Common myeloid progenitor, CD34-positive (primary cell): ENCODE measurements at regions not wholly inside any gene's neighbourhood (a gene's known extent, or its start where the extent isn't known, plus 50 kb on each side); places are given as distances from the start of the nearest gene placed in this dataset.

Experiments used
- CTCF ChIA-PET: fragments of 350-600 bp; sonication (Branson Sonifier 250); formaldehyde crosslinking; loops from one replicate; lab custom pipeline; 2021; ENCODE audit warnings: antibody characterized with exemption; lab: Charles Lee
- POLR2A ChIA-PET: fragments of 350-600 bp; sonication (Branson Sonifier 250); formaldehyde crosslinking; loops from one replicate; lab custom pipeline; 2021; ENCODE audit warnings: antibody characterized with exemption; lab: Charles Lee
- DNase-seq, 3 donors: peaks; one replicate each; pipeline versions ENCODE4 v3.0.0 to v3.0.0-alpha.2; 2013
- H3K27ac ChIP-seq, 2 experiments: 1 replicate in 1 of 2; 2 replicates in 1 of 2; pipeline ENCODE4 v1.7.0; 2013; ENCODE audit warnings: inconsistent platforms in 2 of 2, low read length in 2 of 2, mild to moderate bottlenecking in 2 of 2, low read depth in 1 of 2, moderate library complexity in 1 of 2; ENCODE audit not compliant: severe bottlenecking in 2 of 2, insufficient read depth in 1 of 2, poor library complexity in 1 of 2
- H3K27me3 ChIP-seq, 5 experiments: replicated peaks in 2 of 5; 1 replicate in 3 of 5; 2 replicates in 2 of 5; pipeline versions ENCODE4 v1.6.1 to v1.7.0; 2013; ENCODE audit warnings: low read length in 4 of 5, mild to moderate bottlenecking in 2 of 5, moderate library complexity in 2 of 5, inconsistent platforms in 1 of 5; ENCODE audit not compliant: insufficient read depth in 5 of 5, control insufficient read depth in 4 of 5
- H3K36me3 ChIP-seq, 4 experiments: 1 replicate in 2 of 4; 2 replicates in 2 of 4; pipeline versions ENCODE4 v1.6.1 to v1.7.0; 2013; ENCODE audit warnings: low read length in 3 of 4, control low read depth in 1 of 4, mild to moderate bottlenecking in 1 of 4; ENCODE audit not compliant: control insufficient read depth in 4 of 4, insufficient read depth in 4 of 4
- H3K4me1 ChIP-seq, 4 experiments: 1 replicate in 3 of 4; 2 replicates in 1 of 4; pipeline versions ENCODE4 v1.6.1 to v1.7.1; 2013; ENCODE audit warnings: low read length in 3 of 4, mild to moderate bottlenecking in 3 of 4, control low read depth in 1 of 4, inconsistent platforms in 1 of 4, moderate library complexity in 1 of 4; ENCODE audit not compliant: control insufficient read depth in 4 of 4, insufficient read depth in 4 of 4; ENCODE audit errors: control extremely low read depth in 1 of 4
- H3K4me3 ChIP-seq, 7 experiments: 1 replicate in 4 of 7; 2 replicates in 3 of 7; pipeline versions ENCODE4 v1.5.1 to v1.7.0; 2013; ENCODE audit warnings: mild to moderate bottlenecking in 7 of 7, low read length in 6 of 7, moderate library complexity in 6 of 7, inconsistent platforms in 2 of 7, low read depth in 2 of 7, control low read depth in 1 of 7; ENCODE audit not compliant: insufficient read depth in 4 of 7, control insufficient read depth in 1 of 7; ENCODE audit errors: extremely low read depth in 1 of 7
- H3K9me3 ChIP-seq, 5 experiments: 1 replicate in 4 of 5; 2 replicates in 1 of 5; pipeline versions ENCODE4 v1.6.1 to v1.7.1; 2013; ENCODE audit warnings: low read length in 4 of 5, mild to moderate bottlenecking in 2 of 5, inconsistent platforms in 1 of 5, low read depth in 1 of 5, moderate library complexity in 1 of 5; ENCODE audit not compliant: control insufficient read depth in 4 of 5, insufficient read depth in 2 of 5; ENCODE audit errors: control extremely low read depth in 1 of 5
- WGBS: methylation state at CpG from one replicate; pipeline ENCODE4 v1.1.5; 2013; ENCODE audit not compliant: insufficient coverage; 5-methylcytosine and 5-hydroxymethylcytosine counted together

GRCh38 chrX:35040871-35041270 lies 98.3 kb downstream of the FAM47B start:
- CTCF ChIA-PET, result interaction anchor here (0.6 kb wide), 1 partner anchor 129 kb away, joined by 3 read pairs; no protein-coding TSS in a partner anchor
- H3K27ac ChIP-seq, result no peak overlapping the region
- DNase-seq, result no peak
- H3K9me3 ChIP-seq, result no peaks in the 10 kb centered on the region
- H3K4me3 ChIP-seq, result no peak overlapping the region
- no peaks in the 10 kb centered on the region for H3K4me1 ChIP-seq
- WGBS, result no CpG with 5 or more reads among the region's 1 CpG
- POLR2A ChIA-PET, result no interaction called here
- H3K36me3 ChIP-seq, result no peaks in the 10 kb centered on the region
- no peaks in the 10 kb centered on the region for H3K27me3 ChIP-seq

- 53% methylated on average over 3 of the region's 4 CpGs for WGBS
- Histone ChIP-seq H3K27ac (no peak overlapping the region), H3K27me3 (peaks cover 0 to 2% (median 0%) of the 10 kb centered on the region in 5 experiments), H3K36me3 (no peaks in the 10 kb centered on the region), H3K9me3 (no peaks in the 10 kb centered on the region), H3K4me1 (no peaks in the 10 kb centered on the region), H3K4me3 (no peak overlapping the region)
- ChIA-PET CTCF (no interaction called here), POLR2A (no interaction called here)
- DNase-seq, result no peak
Measured at GRCh38 chrX:35046660-35047296, 104.2 kb downstream of the FAM47B start.

- CTCF ChIA-PET, result no interaction called here
- peaks cover 0 to 2% (median 0%) of the 10 kb centered on the region in 5 experiments for H3K9me3 ChIP-seq
- POLR2A ChIA-PET, result no interaction called here
- no peaks in the 10 kb centered on the region for H3K27me3 ChIP-seq
- H3K27ac ChIP-seq, result no peak overlapping the region
- whole genome bisulfite sequencing, result 100% methylated on average over 1 of the region's 1 CpG
- no peak for DNase-seq
- no peaks in the 10 kb centered on the region for H3K36me3 ChIP-seq
- no peaks in the 10 kb centered on the region for H3K4me1 ChIP-seq
- no peak overlapping the region for H3K4me3 ChIP-seq
Measured at GRCh38 chrX:35076061-35076460, 133.5 kb downstream of the FAM47B start.

DNA sequence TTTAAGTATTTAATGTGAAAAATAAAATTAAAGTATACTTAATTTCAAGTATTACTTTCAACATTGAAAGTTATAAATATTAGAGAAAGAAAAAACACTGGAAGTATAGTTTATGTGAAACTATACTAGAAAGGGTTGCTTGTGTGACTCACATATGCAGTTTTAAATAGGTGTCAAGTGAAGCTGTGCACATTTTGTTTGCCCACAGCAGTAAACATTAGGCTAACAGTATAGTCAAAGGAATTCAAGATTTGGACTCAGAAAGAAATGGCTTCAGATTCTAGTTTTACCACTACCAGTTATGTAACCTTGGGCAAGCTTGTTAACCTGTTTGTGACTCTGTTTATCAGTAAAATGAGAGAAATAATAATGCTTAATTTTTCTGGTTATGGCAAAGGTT lies 148.2 kb downstream of the FAM47B start:
- DNase-seq, result no peak
- no peak overlapping the region for H3K4me3 ChIP-seq
- ChIA-PET POLR2A (no interaction called here), CTCF (no interaction called here)
- H3K4me1 ChIP-seq, result no peaks in the 10 kb centered on the region
- peaks cover 0 to 1% (median 0%) of the 10 kb centered on the region in 5 experiments for H3K9me3 ChIP-seq
- no peaks in the 10 kb centered on the region for H3K27me3 ChIP-seq
- no peaks in the 10 kb centered on the region for H3K36me3 ChIP-seq
- H3K27ac ChIP-seq, result no peak overlapping the region

DNA sequence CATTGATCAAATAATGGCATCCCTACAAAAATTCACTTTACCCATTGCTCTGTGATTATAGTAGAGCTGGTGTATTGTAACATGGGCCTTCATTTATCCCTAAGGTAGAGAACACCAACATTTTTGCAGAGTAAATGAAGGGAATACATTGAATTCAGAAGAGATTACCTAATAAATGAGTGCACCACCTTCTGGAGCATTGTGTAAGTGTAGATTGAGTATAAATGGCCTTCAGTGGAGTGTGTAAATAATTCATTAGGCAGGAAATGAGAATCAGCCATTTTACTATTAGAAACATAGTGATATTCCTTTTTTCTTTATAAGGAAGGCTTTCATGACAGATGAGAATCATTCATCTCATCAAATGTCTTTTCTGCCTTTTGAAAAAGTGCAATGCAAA lies 155.8 kb downstream of the FAM47B start:
- Histone ChIP-seq H3K27ac (no peak overlapping the region), H3K27me3 (no peaks in the 10 kb centered on the region), H3K4me3 (no peak overlapping the region), H3K9me3 (no peaks in the 10 kb centered on the region), H3K4me1 (no peaks in the 10 kb centered on the region), H3K36me3 (no peaks in the 10 kb centered on the region)
- ChIA-PET POLR2A (no interaction called here), CTCF (no interaction called here)
- no peak for DNase-seq

GRCh38 chrX:35101901-35102300 lies 159.3 kb downstream of the FAM47B start:
- no peak overlapping the region for H3K27ac ChIP-seq
- no peaks in the 10 kb centered on the region for H3K9me3 ChIP-seq
- H3K36me3 ChIP-seq, result no peaks in the 10 kb centered on the region
- CTCF ChIA-PET, result no interaction called here
- H3K27me3 ChIP-seq, result no peaks in the 10 kb centered on the region
- DNase-seq, result no peak
- no peak overlapping the region for H3K4me3 ChIP-seq
- no peaks in the 10 kb centered on the region for H3K4me1 ChIP-seq
- 100% methylated on average over 1 of the region's 1 CpG for WGBS
- POLR2A ChIA-PET, result no interaction called here

- no peaks in the 10 kb centered on the region for H3K36me3 ChIP-seq
- no peak overlapping the region for H3K4me3 ChIP-seq
- DNase-seq, result no peak
- ChIA-PET CTCF (no interaction called here), POLR2A (no interaction called here)
- 80% methylated on average over 1 of the region's 3 CpGs for WGBS
- H3K4me1 ChIP-seq, result no peaks in the 10 kb centered on the region
- no peak overlapping the region for H3K27ac ChIP-seq
- H3K27me3 ChIP-seq, result no peaks in the 10 kb centered on the region
- no peaks in the 10 kb centered on the region for H3K9me3 ChIP-seq
Measured at GRCh38 chrX:35104626-35105025, 162.0 kb downstream of the FAM47B start.
